Neuron (in vitro differentiated cells): ENCODE measurements at regions not wholly inside any gene's neighbourhood (a gene's known extent, or its start where the extent isn't known, plus 50 kb on each side); places are given as distances from the start of the nearest gene placed in this dataset.
"Not testable (repeated sequence)": the region's sequence is repeated elsewhere in the genome, so short reads cannot be mapped to it uniquely, and the experiment has no call there.

Source experiments
- H2AFZ ChIP-seq: one replicate; pipeline ENCODE4 v1.6.1; 2013; ENCODE audit warnings: low read depth, mild to moderate bottlenecking, inconsistent platforms, low read length, moderate library complexity
- H3K27me3 ChIP-seq: one replicate; pipeline ENCODE4 v1.6.1; 2013; ENCODE audit warnings: low read length; ENCODE audit not compliant: insufficient read depth
- H3K36me3 ChIP-seq: one replicate; pipeline ENCODE4 v1.6.1; 2013; ENCODE audit warnings: low read length; ENCODE audit not compliant: insufficient read depth
- H3K4me1 ChIP-seq: one replicate; pipeline ENCODE4 v1.6.1; 2013; ENCODE audit warnings: low read length; ENCODE audit not compliant: insufficient read depth
- H3K4me3 ChIP-seq: 2 replicates; pipeline ENCODE4 v1.5.1; 2013; ENCODE audit warnings: mild to moderate bottlenecking, low read length, moderate library complexity
- H3K9me3 ChIP-seq: one replicate; pipeline ENCODE4 v1.6.1; 2013; ENCODE audit warnings: low read length

GRCh38 chr2:91520972-91521535, 2829.6 kb downstream of the RPIA start:
- H3K36me3 ChIP-seq, H3K27me3 ChIP-seq, H3K4me1 ChIP-seq, H3K9me3 ChIP-seq, H2AFZ ChIP-seq, H3K4me3 ChIP-seq: not testable (repeated sequence)

- H3K27me3 ChIP-seq, H3K36me3 ChIP-seq, H2AFZ ChIP-seq, H3K4me1 ChIP-seq, H3K4me3 ChIP-seq, H3K9me3 ChIP-seq: not testable (repeated sequence)
Measured at GRCh38 chr2:91521944-91522343, 2830.5 kb downstream of the RPIA start.

- H3K27me3 ChIP-seq, H3K4me3 ChIP-seq, H3K9me3 ChIP-seq, H3K36me3 ChIP-seq, H3K4me1 ChIP-seq, H2AFZ ChIP-seq: not testable (repeated sequence)
Measured at GRCh38 chr2:91522877-91523276, 2831.4 kb downstream of the RPIA start.

- not testable (repeated sequence) for H3K4me3 ChIP-seq, H3K9me3 ChIP-seq, H3K27me3 ChIP-seq, H3K36me3 ChIP-seq, H3K4me1 ChIP-seq, H2AFZ ChIP-seq
Measured at GRCh38 chr2:91523751-91524150, 2832.3 kb downstream of the RPIA start.

- H3K4me3 ChIP-seq, H3K36me3 ChIP-seq, H3K27me3 ChIP-seq, H3K9me3 ChIP-seq, H3K4me1 ChIP-seq, H2AFZ ChIP-seq: not testable (repeated sequence)
Measured at GRCh38 chr2:91525587-91525986, 2834.1 kb downstream of the RPIA start.

GRCh38 chr2:91526083-91526482, 2834.6 kb downstream of the RPIA start:
- not testable (repeated sequence) for H3K27me3 ChIP-seq, H3K9me3 ChIP-seq, H3K4me3 ChIP-seq, H3K4me1 ChIP-seq, H2AFZ ChIP-seq, H3K36me3 ChIP-seq

- not testable (repeated sequence) for H2AFZ ChIP-seq, H3K4me1 ChIP-seq, H3K4me3 ChIP-seq
Measured at GRCh38 chr2:91527056-91527455, 2835.6 kb downstream of the RPIA start.

GRCh38 chr2:91527491-91528031, 2836.1 kb downstream of the RPIA start:
- not testable (repeated sequence) for H3K27me3 ChIP-seq, H3K36me3 ChIP-seq, H3K4me1 ChIP-seq, H2AFZ ChIP-seq, H3K4me3 ChIP-seq, H3K9me3 ChIP-seq

More at GRCh38 chr2:91527056-91527455, 2835.6 kb downstream of the RPIA start:
- H3K9me3 ChIP-seq, H3K36me3 ChIP-seq, H3K27me3 ChIP-seq: not testable (repeated sequence)

GRCh38 chr2:91528361-91528760, 2836.9 kb downstream of the RPIA start:
- H2AFZ ChIP-seq, H3K9me3 ChIP-seq, H3K4me3 ChIP-seq, H3K27me3 ChIP-seq, H3K36me3 ChIP-seq, H3K4me1 ChIP-seq: not testable (repeated sequence)

- H3K36me3 ChIP-seq, H3K27me3 ChIP-seq, H3K4me3 ChIP-seq, H2AFZ ChIP-seq, H3K4me1 ChIP-seq, H3K9me3 ChIP-seq: not testable (repeated sequence)
Measured at GRCh38 chr2:91536109-91536508, 2844.6 kb downstream of the RPIA start.

GRCh38 chr2:91536549-91537263, 2845.2 kb downstream of the RPIA start:
- not testable (repeated sequence) for H2AFZ ChIP-seq, H3K36me3 ChIP-seq, H3K9me3 ChIP-seq, H3K4me3 ChIP-seq, H3K4me1 ChIP-seq, H3K27me3 ChIP-seq

- not testable (repeated sequence) for H3K9me3 ChIP-seq, H3K36me3 ChIP-seq, H3K27me3 ChIP-seq, H3K4me3 ChIP-seq, H2AFZ ChIP-seq, H3K4me1 ChIP-seq
Measured at GRCh38 chr2:91549316-91549715, 2857.8 kb downstream of the RPIA start.

GRCh38 chr2:91558234-91558633, 2866.8 kb downstream of the RPIA start:
- not testable (repeated sequence) for H3K27me3 ChIP-seq, H3K36me3 ChIP-seq, H3K9me3 ChIP-seq, H2AFZ ChIP-seq, H3K4me3 ChIP-seq, H3K4me1 ChIP-seq

- not testable (repeated sequence) for H2AFZ ChIP-seq, H3K9me3 ChIP-seq, H3K36me3 ChIP-seq
Measured at GRCh38 chr2:91559269-91559668, 2867.8 kb downstream of the RPIA start.

More at GRCh38 chr2:91559269-91559668, 2867.8 kb downstream of the RPIA start:
- not testable (repeated sequence) for H3K27me3 ChIP-seq, H3K4me3 ChIP-seq, H3K4me1 ChIP-seq
